ENCODE measurements at regions not wholly inside any gene's neighbourhood (a gene's known extent, or its start where the extent isn't known, plus 50 kb on each side); places are given as distances from the start of the nearest gene placed in this dataset.
"Not testable (repeated sequence)": the region's sequence is repeated elsewhere in the genome, so short reads cannot be mapped to it uniquely, and the experiment has no call there.

GRCh38 chr5:100103592-100104119 lies 431.5 kb upstream of the FAM174A start:
- not testable (repeated sequence) for TF ChIP-seq CTCF, POLR2A (IDR thresholded peaks at IDR 0.05)
